ENCODE measurements at regions not wholly inside any gene's neighbourhood (a gene's known extent, or its start where the extent isn't known, plus 50 kb on each side); places are given as distances from the start of the nearest gene placed in this dataset.
"Not testable (repeated sequence)": the region's sequence is repeated elsewhere in the genome, so short reads cannot be mapped to it uniquely, and the experiment has no call there.

DNA sequence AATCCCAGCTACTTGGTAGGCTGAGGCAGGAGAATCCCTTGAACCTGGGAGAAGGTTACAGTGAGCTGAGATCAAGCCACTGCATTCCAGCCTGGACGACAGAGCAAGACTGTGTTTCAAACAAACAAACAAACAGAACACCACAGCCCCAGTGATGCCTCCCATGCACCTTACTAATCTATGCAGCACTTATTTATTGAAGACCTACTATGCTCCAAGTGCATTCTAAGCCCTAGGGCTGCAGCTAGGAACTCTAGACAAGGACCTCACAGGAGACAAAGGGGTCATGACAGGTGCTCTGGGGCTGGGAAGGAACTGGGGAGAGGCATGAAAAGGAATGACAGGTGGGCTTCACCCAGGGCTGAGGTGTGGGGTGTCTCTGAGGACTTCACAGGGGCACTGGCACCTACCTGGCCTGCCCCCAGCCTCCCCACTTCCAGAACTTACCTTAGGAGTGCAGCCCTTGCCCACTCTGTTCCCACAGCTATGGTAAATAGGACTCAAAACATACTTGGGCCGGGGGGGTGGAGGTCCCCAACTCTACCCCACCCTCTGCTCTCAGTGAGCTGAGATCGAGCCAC, 69.4 kb downstream of the C9orf50 start:
- DNase-seq (no peak), ATAC-seq (no peak)
- POLR2A ChIA-PET: interaction anchor here (1.3 kb wide), 1 partner anchor 168 kb away, joined by 3 read pairs; no protein-coding TSS in a partner anchor
- Mint-ChIP-seq H3K9me3 (no peaks in the 10 kb centered on the region), H3K27me3 (peaks cover 11 to 36% (median 29%) of the 10 kb centered on the region in 5 donors), H3K36me3 (no peaks in the 10 kb centered on the region), H3K4me3 (peak overlapping the region in 4 of 10 donors; percentile 4 to 25 (median 14)), H3K4me1 (peaks cover 8 to 12% (median 10%) of the 10 kb centered on the region in 4 donors), H3K27ac (peak overlapping the region in 1 of 10 donors; percentile 67)

DNA sequence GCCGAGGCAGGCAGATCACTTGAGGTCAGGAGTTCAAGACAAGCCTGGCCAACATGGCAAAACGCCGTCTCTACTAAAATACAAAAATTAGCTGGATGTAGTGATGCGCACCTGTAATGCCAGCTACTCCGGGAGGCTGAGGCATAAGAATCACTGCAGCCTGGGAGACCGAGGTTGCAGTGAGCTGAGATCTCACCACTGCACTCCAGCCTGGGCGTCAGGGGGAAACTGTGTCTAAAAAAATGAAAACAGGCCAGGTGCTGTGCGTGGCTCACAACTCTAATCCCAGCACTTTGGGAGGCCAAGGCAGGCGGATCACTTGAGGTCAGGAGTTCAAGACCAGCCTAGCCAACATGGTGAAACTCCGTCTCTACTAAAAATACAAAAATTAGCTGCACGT, 69.9 kb downstream of the C9orf50 start:
- peak overlapping the region in 7 of 10 donors; percentile 14 to 88 (median 71) for H3K4me3 Mint-ChIP-seq
- peaks cover 8 to 12% (median 9%) of the 10 kb centered on the region in 4 donors for H3K4me1 Mint-ChIP-seq
- not testable (repeated sequence) for DNase-seq, H3K36me3 Mint-ChIP-seq, H3K9me3 Mint-ChIP-seq, ATAC-seq
- POLR2A ChIA-PET: interaction anchor here (1.3 kb wide), 1 partner anchor 167 kb away, joined by 3 read pairs; no protein-coding TSS in a partner anchor
- peaks cover 11 to 36% (median 31%) of the 10 kb centered on the region in 5 donors for H3K27me3 Mint-ChIP-seq
- peak overlapping the region in 2 of 10 donors; percentile 13 to 67 for H3K27ac Mint-ChIP-seq

DNA sequence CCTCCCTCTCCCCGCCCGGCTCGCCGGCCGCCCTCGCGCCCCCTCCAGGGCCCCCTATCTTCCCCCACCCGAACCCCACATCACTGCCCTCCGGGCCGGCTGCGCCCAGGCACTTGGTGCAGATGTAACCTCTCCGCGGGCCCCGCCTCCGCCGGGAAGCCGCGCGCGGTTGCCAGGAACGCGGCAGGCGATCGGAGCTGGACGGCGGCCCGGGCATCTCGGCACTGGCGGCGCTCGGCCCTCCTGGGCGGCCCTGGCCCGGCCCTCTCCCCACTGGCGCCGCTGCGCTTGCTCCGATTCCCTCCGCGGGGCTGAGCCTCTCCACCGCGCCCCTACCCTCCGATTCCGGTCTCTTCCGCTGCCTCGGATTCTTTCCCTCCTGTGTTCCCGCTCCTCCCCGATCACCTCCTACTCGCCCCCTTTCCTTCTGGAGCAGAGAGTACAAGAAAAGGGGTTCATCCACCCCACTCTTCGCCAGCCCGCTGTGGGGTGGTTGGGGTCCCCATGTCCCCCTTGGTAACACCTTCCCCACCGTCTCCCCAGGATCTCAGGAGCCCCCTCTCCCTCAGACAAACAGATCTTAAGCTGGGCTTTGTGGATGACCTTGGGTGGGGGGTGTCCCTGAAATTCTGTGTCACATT, 70.6 kb downstream of the C9orf50 start:
- peak in 1 of 10 donors; percentile 24 for DNase-seq
- Mint-ChIP-seq H3K27ac (peak overlapping the region in 1 of 10 donors; percentile 76), H3K4me3 (peak overlapping the region; percentile 41 to 88 (median 72)), H3K9me3 (no peaks in the 10 kb centered on the region), H3K27me3 (peaks cover 11 to 39% (median 31%) of the 10 kb centered on the region in 5 donors), H3K4me1 (peaks cover 8 to 12% (median 9%) of the 10 kb centered on the region in 4 donors), H3K36me3 (no peaks in the 10 kb centered on the region)
- POLR2A ChIA-PET: no interaction called here
- peak; percentile 51 to 71 for ATAC-seq

DNA sequence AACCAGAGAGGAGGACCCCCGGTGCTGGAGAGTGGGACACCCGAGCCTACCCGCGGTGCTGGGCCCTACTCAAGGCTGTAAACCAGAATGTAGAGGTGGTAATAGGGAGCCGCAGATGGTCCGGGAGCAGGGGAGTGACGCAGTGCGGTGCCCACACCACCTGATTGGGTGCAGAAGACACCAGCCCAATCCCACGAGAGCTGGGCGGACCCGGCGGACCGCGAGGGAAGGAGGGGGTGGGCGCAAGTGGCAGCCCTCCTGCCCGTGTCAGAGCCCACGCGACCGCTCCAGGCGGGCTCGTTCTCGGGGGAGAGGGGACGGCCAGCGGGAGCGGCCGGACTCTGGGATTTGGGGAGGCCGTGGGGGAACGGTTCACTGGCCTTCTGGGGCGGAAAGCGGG, 71.2 kb downstream of the C9orf50 start:
- no peak for DNase-seq
- H3K4me1 Mint-ChIP-seq: peaks cover 8 to 12% (median 9%) of the 10 kb centered on the region in 4 donors
- ATAC-seq: peak; percentile 40 to 59
- POLR2A ChIA-PET: no interaction called here
- peak overlapping the region; percentile 56 to 83 (median 64) for H3K4me3 Mint-ChIP-seq
- no peaks in the 10 kb centered on the region for H3K9me3 Mint-ChIP-seq
- H3K27ac Mint-ChIP-seq: peak overlapping the region in 1 of 10 donors; percentile 80
- peaks cover 11 to 45% (median 31%) of the 10 kb centered on the region in 5 donors for H3K27me3 Mint-ChIP-seq
- no peaks in the 10 kb centered on the region for H3K36me3 Mint-ChIP-seq

DNA sequence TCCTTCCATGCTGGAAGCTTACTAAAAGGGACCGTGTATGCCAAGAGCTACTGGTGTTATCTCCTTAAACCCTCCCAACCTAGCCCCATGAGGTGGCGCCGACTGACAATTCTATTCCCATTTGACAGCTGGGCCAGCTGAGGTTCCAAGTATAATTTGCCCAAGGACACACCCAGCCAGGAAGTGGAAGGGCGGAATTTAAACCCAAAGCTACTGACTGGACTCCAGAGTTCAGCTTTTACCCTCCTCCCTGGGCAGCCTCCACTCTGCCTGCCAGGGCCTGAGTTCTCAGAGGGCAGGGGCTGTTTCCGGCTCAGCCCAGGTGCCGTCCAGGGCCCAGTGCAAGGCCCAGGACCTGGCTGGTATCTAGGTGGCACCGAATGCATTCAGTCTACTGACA, 71.8 kb downstream of the C9orf50 start:
- no peak for ATAC-seq
- POLR2A ChIA-PET: no interaction called here
- Mint-ChIP-seq H3K27me3 (peaks cover 11 to 45% (median 31%) of the 10 kb centered on the region in 5 donors), H3K36me3 (no peaks in the 10 kb centered on the region), H3K27ac (peak overlapping the region in 3 of 10 donors; percentile 19 to 80 (median 24)), H3K4me1 (peaks cover 8 to 12% (median 9%) of the 10 kb centered on the region in 4 donors), H3K9me3 (no peaks in the 10 kb centered on the region), H3K4me3 (peak overlapping the region; percentile 56 to 83 (median 64))
- DNase-seq: no peak

DNA sequence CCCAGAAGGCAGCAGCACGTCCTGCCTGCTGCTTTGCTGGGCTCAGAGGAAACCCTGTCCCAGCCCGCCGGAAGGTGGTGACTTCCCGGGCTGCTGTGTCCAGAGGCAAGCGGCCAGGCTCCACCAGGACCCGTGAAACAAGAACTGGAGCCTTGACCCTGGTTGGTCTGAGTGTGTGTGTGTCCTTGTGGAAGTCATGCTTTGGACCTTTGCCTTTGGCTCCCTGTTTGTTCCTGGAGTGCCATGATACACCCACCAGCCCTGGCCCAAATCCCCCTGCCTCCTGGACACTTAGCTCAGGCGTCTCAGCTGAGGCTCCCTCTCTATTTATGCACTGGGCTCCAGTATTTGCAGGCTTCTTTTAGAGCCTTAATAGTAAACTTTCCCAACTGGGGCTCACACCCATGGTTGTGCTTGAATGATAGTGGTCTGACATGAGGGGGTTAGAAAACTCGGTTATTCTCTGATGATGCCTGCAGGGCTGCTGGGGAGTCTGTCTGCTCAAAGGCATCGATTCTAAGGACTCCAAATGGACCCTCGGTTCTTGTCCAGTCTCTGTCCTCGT, 72.2 kb downstream of the C9orf50 start:
- H3K36me3 Mint-ChIP-seq: no peaks in the 10 kb centered on the region
- no peaks in the 10 kb centered on the region for H3K9me3 Mint-ChIP-seq
- H3K4me3 Mint-ChIP-seq: peak overlapping the region in 5 of 10 donors; percentile 6 to 74 (median 58)
- H3K4me1 Mint-ChIP-seq: peaks cover 8 to 12% (median 9%) of the 10 kb centered on the region in 4 donors
- peaks cover 11 to 45% (median 31%) of the 10 kb centered on the region in 5 donors for H3K27me3 Mint-ChIP-seq
- POLR2A ChIA-PET: no interaction called here
- no peak overlapping the region for H3K27ac Mint-ChIP-seq
- ATAC-seq: no peak
- no peak for DNase-seq

DNA sequence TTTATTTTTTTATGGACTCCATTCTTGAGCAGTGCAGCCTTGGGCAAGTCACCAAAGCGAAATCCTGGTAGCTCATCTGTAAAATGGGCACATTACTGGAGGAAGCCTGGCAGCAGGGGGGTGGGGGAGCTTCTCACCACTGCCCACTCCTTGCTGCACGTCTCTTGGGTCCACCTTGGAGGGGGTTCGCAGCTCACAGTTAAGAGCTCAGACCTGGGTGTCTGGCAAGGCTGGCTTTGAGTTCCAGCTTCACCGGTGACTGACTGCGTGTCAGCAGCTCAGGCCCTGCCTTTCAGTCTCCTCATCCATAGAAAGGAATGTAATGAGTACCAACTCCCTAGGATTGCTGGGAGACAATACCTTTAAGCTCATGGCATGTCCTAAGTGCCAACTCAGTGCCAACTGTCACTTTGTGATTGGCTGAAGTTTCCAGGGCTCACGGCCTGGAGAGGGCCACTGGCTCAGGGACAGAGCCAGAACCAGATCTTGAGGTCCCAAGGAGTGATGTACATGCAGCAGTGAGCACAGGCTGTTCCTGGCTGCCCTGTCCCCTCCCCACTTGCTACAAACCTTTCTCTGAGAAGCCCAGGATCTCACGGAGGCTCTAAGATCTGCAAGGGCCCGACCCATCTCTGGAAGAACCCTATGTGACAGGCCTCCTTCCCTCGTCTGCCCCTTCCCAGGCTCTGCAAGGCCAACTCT, 72.9 kb downstream of the C9orf50 start:
- ATAC-seq: no peak
- H3K27me3 Mint-ChIP-seq: peaks cover 11 to 45% (median 28%) of the 10 kb centered on the region in 5 donors
- H3K9me3 Mint-ChIP-seq: no peaks in the 10 kb centered on the region
- no peak for DNase-seq
- H3K27ac Mint-ChIP-seq: no peak overlapping the region
- peaks cover 8 to 12% (median 9%) of the 10 kb centered on the region in 4 donors for H3K4me1 Mint-ChIP-seq
- H3K4me3 Mint-ChIP-seq: peak overlapping the region in 1 of 10 donors; percentile 6
- POLR2A ChIA-PET: no interaction called here
- H3K36me3 Mint-ChIP-seq: no peaks in the 10 kb centered on the region

DNA sequence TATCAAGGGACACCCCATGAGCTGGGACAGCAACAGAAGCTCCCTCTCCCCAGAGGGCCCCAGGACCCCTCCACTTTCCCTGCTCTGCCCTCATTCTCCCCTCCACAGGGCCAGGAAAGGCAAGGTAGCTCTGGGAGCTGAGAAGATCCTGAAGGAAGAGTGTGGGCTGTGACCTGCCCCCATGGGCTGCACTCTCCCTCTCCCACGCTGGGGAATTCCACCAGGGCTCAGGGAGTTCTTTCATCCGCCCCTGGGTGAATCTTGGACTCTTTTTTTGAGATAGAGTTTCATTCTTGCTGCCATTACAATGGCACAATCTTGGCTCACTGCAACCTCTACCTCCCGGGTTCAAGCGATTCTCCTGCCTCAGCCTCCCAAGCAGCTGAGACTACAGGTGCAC, 73.8 kb downstream of the C9orf50 start:
- no peak overlapping the region for H3K4me3 Mint-ChIP-seq
- H3K4me1 Mint-ChIP-seq: peaks cover 8 to 12% (median 9%) of the 10 kb centered on the region in 4 donors
- peak overlapping the region in 1 of 10 donors; percentile 24 for H3K27ac Mint-ChIP-seq
- peaks cover 11 to 43% (median 26%) of the 10 kb centered on the region in 5 donors for H3K27me3 Mint-ChIP-seq
- H3K36me3 Mint-ChIP-seq: no peaks in the 10 kb centered on the region
- POLR2A ChIA-PET: no interaction called here
- DNase-seq (no peak), ATAC-seq (no peak)
- no peaks in the 10 kb centered on the region for H3K9me3 Mint-ChIP-seq

DNA sequence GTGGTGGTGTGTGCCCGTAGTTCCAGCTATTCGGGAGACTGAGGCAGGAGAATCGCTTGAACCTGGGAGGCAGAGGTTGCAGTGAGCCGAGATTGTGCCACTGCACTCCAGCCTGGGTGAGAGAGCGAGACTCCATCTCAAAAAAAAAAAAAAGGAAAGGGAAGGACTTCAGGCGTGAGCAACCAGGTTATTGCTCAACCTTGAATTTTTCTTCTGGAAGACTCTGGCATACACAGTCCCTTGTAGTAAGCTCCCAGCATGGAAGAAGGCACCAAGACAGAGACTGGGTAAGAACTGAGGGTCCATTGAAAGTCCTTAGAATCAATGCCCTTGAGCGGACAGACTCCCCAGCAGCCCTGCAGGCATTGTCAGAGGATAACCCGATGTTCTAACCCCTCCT, 75.0 kb downstream of the C9orf50 start:
- POLR2A ChIA-PET, ATAC-seq, H3K4me3 Mint-ChIP-seq, H3K36me3 Mint-ChIP-seq, DNase-seq, H3K9me3 Mint-ChIP-seq: not testable (repeated sequence)
- Mint-ChIP-seq H3K27me3 (peaks cover 7 to 32% (median 15%) of the 10 kb centered on the region in 5 donors), H3K4me1 (peaks cover 7 to 12% (median 8%) of the 10 kb centered on the region in 4 donors), H3K27ac (peak overlapping the region in 1 of 10 donors; percentile 80)

DNA sequence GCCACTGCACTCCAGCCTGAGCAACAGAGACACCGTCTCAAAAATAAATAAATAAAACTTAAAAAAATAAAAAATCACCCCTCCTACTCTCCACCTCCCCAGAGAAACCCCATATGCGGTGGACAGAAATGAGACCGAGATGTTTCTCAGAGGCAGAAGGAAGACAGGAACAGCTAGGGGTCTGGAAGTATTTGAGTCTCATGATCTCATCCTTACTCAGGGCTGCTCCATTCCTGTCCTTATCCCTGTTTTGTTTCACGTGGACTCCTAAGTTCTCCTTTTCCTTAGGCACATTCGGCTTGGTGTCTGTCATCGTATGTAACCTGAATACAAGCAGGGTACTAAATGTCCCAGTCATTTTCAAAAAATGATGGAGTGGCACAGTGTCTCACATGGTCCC, 76.1 kb downstream of the C9orf50 start:
- DNase-seq: no peak
- no peak overlapping the region for H3K27ac Mint-ChIP-seq
- H3K4me1 Mint-ChIP-seq: peaks cover 3 to 7% (median 4%) of the 10 kb centered on the region in 4 donors
- H3K27me3 Mint-ChIP-seq: peaks cover 3 to 23% (median 9%) of the 10 kb centered on the region in 5 donors
- POLR2A ChIA-PET: no interaction called here
- no peak for ATAC-seq
- no peak overlapping the region for H3K4me3 Mint-ChIP-seq
- peaks cover 0 to 2% (median under 1%) of the 10 kb centered on the region in 3 donors for H3K36me3 Mint-ChIP-seq
- peaks cover 0 to 7% (median 0%) of the 10 kb centered on the region in 9 donors for H3K9me3 Mint-ChIP-seq

DNA sequence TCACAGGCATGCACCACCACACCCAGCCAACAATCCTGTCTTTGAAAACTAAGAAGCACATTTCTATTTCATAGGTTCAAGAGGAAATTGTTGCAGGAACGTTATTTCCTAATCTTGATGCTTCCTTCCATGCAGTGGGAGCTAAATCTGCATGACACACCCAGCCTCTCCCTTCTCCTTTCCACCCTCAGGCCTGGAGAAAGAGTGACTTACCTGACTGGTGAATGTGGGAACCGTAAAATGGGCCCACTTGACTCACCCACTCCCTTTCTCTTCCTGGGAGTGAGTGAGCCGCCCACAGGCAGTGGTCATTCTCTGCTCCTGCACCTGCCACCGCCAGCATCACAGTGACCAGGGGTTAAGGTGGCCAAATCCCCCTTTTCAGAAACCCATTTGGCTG, 78.2 kb downstream of the C9orf50 start:
- no peak overlapping the region for H3K27ac Mint-ChIP-seq
- ATAC-seq: no peak
- no peak overlapping the region for H3K4me3 Mint-ChIP-seq
- no peak for DNase-seq
- H3K4me1 Mint-ChIP-seq: no peaks in the 10 kb centered on the region
- peaks cover 0 to 19% (median 8%) of the 10 kb centered on the region in 9 donors for H3K9me3 Mint-ChIP-seq
- peaks cover 0 to 14% (median 10%) of the 10 kb centered on the region in 3 donors for H3K36me3 Mint-ChIP-seq
- peaks cover 0 to 13% (median 3%) of the 10 kb centered on the region in 5 donors for H3K27me3 Mint-ChIP-seq
- POLR2A ChIA-PET: no interaction called here

DNA sequence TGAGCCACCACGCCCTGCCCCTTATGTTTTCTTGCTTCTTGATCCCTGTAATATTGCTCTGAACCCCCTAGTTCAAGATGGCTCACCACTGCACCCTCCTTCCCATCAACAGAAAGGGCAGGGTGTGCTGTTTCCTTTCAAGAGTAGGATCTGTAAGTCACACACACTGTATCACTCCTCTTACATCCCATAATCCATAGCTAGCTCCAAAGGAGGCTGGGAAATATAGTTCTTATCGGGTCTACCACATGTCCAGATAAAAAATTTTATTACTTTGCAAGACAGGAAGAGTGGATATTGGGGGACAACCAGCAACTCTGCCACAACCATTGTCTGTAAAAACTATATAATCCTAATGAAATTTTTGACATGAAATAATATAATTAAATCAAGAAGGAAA, 79.6 kb downstream of the C9orf50 start:
- no peaks in the 10 kb centered on the region for H3K4me1 Mint-ChIP-seq
- POLR2A ChIA-PET: no interaction called here
- H3K9me3 Mint-ChIP-seq: peaks cover 0 to 19% (median 8%) of the 10 kb centered on the region in 9 donors
- DNase-seq (no peak), ATAC-seq (no peak)
- H3K27ac Mint-ChIP-seq: no peak overlapping the region
- no peak overlapping the region for H3K4me3 Mint-ChIP-seq
- peaks cover 0 to 14% (median 10%) of the 10 kb centered on the region in 3 donors for H3K36me3 Mint-ChIP-seq
- peaks cover 0 to 9% (median 3%) of the 10 kb centered on the region in 5 donors for H3K27me3 Mint-ChIP-seq
